ENCODE measurements at regions not wholly inside any gene's neighbourhood (a gene's known extent, or its start where the extent isn't known, plus 50 kb on each side); places are given as distances from the start of the nearest gene placed in this dataset.

DNA sequence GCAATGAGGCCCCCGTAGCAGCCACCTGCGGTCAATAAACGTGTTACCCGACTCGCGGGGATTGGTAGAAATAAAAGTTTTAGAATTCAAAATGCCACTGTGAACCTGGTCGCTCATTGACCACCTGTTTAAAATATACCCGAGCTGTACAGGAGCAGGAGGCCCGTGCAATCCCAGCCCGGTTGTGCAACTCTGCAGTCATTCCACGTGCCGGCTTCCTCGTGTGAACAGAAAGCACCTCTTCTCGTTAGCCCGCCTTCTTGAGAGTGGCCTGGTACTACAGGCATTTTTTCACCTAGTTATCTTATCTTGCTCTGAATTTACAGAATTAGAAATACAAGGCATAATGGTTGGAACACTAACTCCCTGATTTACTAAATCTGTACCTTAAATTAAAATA, 660.7 kb downstream of the GALR1 start:
- no peak for DNase-seq (ENCODE audit: low spot score)
- H3K9me3 ChIP-seq (ENCODE audit: low read length), result no peaks in the 10 kb centered on the region
- H3K4me3 ChIP-seq (replicated peaks in 1 of 3; ENCODE audit: insufficient read depth in 1 of 3, low read depth in 2 of 3, low read length in 3 of 3), result no peak overlapping the region
- no TSS peak for BruUV-seq (replicated peaks)
- CTCF ChIA-PET (ENCODE audit: low intra/inter-chr PET ratio, low total read pairs), result no interaction called here
- FAIRE-seq, result no peak
- 13% methylated on average over 9 of the region's 15 CpGs for WGBS (ENCODE audit: low lambda C conversion rate)
- POLR2A ChIA-PET, result no interaction called here
- ATAC-seq, result no peak
- H3K27me3 ChIP-seq (ENCODE audit: control insufficient read depth in 1 of 2, insufficient read depth in 2 of 2, low read length in 2 of 2), result peaks cover 3 to 53% of the 10 kb centered on the region in 2 experiments; a peak in 4 of 5 replicates
- H4K20me1 ChIP-seq (ENCODE audit: insufficient read depth, low read length), result no peaks in the 10 kb centered on the region
- in situ Hi-C loops (cut with HindIII; ENCODE audit: extremely low pct_ligation_motif_present, low pct_unique_long_range_greater_than_20kb), result loop anchor here (25.0 kb wide), 1 partner anchor 1077 kb away; the partner anchor contains the start of gene SALL3
- H3K27ac ChIP-seq (ENCODE audit: extremely low read length, insufficient read depth, low read length), result no peak overlapping the region
- no peak overlapping the region for H3K9ac ChIP-seq (ENCODE audit: insufficient read depth, low read depth, low read length)
- no peaks in the 10 kb centered on the region for H3K36me3 ChIP-seq (replicated peaks in 1 of 2; ENCODE audit: control insufficient read depth in 1 of 2, insufficient read depth in 2 of 2, low read length in 2 of 2)
- no peak for TF ChIP-seq NR2C2 (CRISPR knock-in tag; IDR thresholded peaks at IDR 0.05; ENCODE audit: borderline replicate concordance)
- no peak for TF ChIP-seq SALL2 (CRISPR knock-in tag; IDR thresholded peaks at IDR 0.05)
- TF ChIP-seq, protein P1, sequence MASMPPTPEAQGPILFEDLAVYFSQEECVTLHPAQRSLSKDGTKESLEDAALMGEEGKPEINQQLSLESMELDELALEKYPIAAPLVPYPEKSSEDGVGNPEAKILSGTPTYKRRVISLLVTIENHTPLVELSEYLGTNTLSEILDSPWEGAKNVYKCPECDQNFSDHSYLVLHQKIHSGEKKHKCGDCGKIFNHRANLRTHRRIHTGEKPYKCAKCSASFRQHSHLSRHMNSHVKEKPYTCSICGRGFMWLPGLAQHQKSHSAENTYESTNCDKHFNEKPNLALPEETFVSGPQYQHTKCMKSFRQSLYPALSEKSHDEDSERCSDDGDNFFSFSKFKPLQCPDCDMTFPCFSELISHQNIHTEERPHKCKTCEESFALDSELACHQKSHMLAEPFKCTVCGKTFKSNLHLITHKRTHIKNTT (CRISPR knock-in tag; IDR thresholded peaks at IDR 0.05), result no peak
- TF ChIP-seq ZNF160 (CRISPR knock-in tag; IDR thresholded peaks at IDR 0.05), result no peak
- TF ChIP-seq ZFP36 (IDR thresholded peaks at IDR 0.05; ENCODE audit: borderline replicate concordance, low read depth, low read length, partially characterized antibody), result no peak
- TF ChIP-seq, protein P2, sequence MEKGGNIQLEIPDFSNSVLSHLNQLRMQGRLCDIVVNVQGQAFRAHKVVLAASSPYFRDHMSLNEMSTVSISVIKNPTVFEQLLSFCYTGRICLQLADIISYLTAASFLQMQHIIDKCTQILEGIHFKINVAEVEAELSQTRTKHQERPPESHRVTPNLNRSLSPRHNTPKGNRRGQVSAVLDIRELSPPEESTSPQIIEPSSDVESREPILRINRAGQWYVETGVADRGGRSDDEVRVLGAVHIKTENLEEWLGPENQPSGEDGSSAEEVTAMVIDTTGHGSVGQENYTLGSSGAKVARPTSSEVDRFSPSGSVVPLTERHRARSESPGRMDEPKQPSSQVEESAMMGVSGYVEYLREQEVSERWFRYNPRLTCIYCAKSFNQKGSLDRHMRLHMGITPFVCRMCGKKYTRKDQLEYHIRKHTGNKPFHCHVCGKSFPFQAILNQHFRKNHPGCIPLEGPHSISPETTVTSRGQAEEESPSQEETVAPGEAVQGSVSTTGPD (CRISPR knock-in tag; IDR thresholded peaks at IDR 0.05), result no peak
- TF ChIP-seq, protein P3, sequence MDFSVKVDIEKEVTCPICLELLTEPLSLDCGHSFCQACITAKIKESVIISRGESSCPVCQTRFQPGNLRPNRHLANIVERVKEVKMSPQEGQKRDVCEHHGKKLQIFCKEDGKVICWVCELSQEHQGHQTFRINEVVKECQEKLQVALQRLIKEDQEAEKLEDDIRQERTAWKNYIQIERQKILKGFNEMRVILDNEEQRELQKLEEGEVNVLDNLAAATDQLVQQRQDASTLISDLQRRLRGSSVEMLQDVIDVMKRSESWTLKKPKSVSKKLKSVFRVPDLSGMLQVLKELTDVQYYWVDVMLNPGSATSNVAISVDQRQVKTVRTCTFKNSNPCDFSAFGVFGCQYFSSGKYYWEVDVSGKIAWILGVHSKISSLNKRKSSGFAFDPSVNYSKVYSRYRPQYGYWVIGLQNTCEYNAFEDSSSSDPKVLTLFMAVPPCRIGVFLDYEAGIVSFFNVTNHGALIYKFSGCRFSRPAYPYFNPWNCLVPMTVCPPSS (IDR thresholded peaks at IDR 0.05), result no peak
- TF ChIP-seq ARID2 (CRISPR knock-in tag; IDR thresholded peaks at IDR 0.05; ENCODE audit: borderline replicate concordance), result no peak
- TF ChIP-seq ZNF615 (CRISPR knock-in tag; IDR thresholded peaks at IDR 0.05; ENCODE audit: borderline replicate concordance), result no peak
- TF ChIP-seq HOXA7 (CRISPR knock-in tag; IDR thresholded peaks at IDR 0.05), result no peak
- TF ChIP-seq NCOR1 (IDR thresholded peaks at IDR 0.05; ENCODE audit: borderline replicate concordance, low read length), result no peak
- no peak for TF ChIP-seq ZNF547 (CRISPR knock-in tag; IDR thresholded peaks at IDR 0.05)
- TF ChIP-seq FOXC1 (CRISPR knock-in tag; IDR thresholded peaks at IDR 0.05; ENCODE audit: borderline replicate concordance), result no peak
- TF ChIP-seq, protein P4, sequence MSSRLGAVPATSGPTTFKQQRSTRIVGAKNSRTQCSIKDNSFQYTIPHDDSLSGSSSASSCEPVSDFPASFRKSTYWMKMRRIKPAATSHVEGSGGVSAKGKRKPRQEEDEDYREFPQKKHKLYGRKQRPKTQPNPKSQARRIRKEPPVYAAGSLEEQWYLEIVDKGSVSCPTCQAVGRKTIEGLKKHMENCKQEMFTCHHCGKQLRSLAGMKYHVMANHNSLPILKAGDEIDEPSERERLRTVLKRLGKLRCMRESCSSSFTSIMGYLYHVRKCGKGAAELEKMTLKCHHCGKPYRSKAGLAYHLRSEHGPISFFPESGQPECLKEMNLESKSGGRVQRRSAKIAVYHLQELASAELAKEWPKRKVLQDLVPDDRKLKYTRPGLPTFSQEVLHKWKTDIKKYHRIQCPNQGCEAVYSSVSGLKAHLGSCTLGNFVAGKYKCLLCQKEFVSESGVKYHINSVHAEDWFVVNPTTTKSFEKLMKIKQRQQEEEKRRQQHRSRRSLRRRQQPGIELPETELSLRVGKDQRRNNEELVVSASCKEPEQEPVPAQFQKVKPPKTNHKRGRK (CRISPR knock-in tag; IDR thresholded peaks at IDR 0.05), result no peak
- TF ChIP-seq ZNF207 (IDR thresholded peaks at IDR 0.05; ENCODE audit: borderline replicate concordance), result no peak
- no peak for TF ChIP-seq RBM39 (IDR thresholded peaks at IDR 0.05; ENCODE audit: low read depth, low read length, poor library complexity, severe bottlenecking)
- no peak for TF ChIP-seq ZNF367 (CRISPR knock-in tag; IDR thresholded peaks at IDR 0.05; ENCODE audit: borderline replicate concordance)
- no peak for TF ChIP-seq PHF21A (CRISPR knock-in tag; IDR thresholded peaks at IDR 0.05)
- H3K4me1 ChIP-seq (ENCODE audit: insufficient read depth, low read length), result no peaks in the 10 kb centered on the region
- intact Hi-C loops (cut with micrococcal nuclease; ENCODE audit: unreplicated experiment), result no loop called here
- no peak overlapping the region for H3K4me2 ChIP-seq (ENCODE audit: low read depth, low read length)
- H3K79me2 ChIP-seq (ENCODE audit: insufficient read depth, low read length), result no peaks in the 10 kb centered on the region
- no peak overlapping the region for H2AFZ ChIP-seq (ENCODE audit: low read length)

Data from HepG2 (cell line).